AG04449 (cell line): ENCODE measurements at regions not wholly inside any gene's neighbourhood (a gene's known extent, or its start where the extent isn't known, plus 50 kb on each side); places are given as distances from the start of the nearest gene placed in this dataset.

Source experiments
- CTCF ChIA-PET: fragments of 350-600 bp; formaldehyde crosslinking; extraction: SDS; loops from one replicate; lab custom pipeline; 2021; ENCODE audit warnings: antibody characterized with exemption; lab: Yijun Ruan, JAX
- POLR2A ChIA-PET: fragments of 400-600, 350-600 bp; formaldehyde crosslinking; extraction: SDS; loops from one replicate; lab custom pipeline; 2020; ENCODE audit warnings: antibody characterized with exemption, inconsistent platforms; lab: Yijun Ruan, JAX
- DNase-seq: peaks from one replicate; pipeline ENCODE4 v3.0.0-alpha.2; 2010; ENCODE audit warnings: low read depth, low spot score
- H3K4me3 ChIP-seq: 2 replicates; pipeline ENCODE4 v1.5.1; 2011; ENCODE audit warnings: low read depth, mild to moderate bottlenecking, control low read depth, low read length
- TF ChIP-seq, protein P1 (sequence below): IDR thresholded peaks from one replicate; pipeline ENCODE4 v1.5.1; 2011; ENCODE audit warnings: mild to moderate bottlenecking, moderate library complexity, low read length, control low read depth, inconsistent platforms; ENCODE audit not compliant: insufficient read depth; ENCODE audit errors: missing control alignments

DNA sequence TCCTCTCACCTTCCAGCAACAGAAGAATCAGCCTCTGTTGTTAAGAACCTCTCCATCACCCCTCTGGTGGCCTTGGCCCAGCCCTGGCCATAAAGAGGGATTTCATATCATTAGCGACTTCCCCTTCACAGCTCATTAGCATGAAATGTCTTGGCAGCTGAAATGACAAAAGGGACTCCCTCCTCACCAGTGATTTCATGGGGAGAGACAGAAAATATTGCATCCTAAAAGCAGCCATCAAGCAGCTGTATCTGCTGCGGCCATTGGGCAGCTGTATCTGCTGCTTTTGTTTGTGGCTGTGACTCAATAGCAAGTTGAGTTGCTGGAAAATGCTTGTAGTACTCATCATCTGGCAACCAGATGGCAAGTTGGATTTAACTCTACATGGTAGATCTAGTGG is 105.9 kb upstream of the RMDN2 start:
- DNase-seq: no peak
- H3K4me3 ChIP-seq: no peak overlapping the region
- TF ChIP-seq, protein P1, sequence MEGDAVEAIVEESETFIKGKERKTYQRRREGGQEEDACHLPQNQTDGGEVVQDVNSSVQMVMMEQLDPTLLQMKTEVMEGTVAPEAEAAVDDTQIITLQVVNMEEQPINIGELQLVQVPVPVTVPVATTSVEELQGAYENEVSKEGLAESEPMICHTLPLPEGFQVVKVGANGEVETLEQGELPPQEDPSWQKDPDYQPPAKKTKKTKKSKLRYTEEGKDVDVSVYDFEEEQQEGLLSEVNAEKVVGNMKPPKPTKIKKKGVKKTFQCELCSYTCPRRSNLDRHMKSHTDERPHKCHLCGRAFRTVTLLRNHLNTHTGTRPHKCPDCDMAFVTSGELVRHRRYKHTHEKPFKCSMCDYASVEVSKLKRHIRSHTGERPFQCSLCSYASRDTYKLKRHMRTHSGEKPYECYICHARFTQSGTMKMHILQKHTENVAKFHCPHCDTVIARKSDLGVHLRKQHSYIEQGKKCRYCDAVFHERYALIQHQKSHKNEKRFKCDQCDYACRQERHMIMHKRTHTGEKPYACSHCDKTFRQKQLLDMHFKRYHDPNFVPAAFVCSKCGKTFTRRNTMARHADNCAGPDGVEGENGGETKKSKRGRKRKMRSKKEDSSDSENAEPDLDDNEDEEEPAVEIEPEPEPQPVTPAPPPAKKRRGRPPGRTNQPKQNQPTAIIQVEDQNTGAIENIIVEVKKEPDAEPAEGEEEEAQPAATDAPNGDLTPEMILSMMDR: no peak
- POLR2A ChIA-PET: interaction anchor here (0.8 to 1.4 kb wide), 4 partner anchors 9 to 152 kb away, joined by 4 to 5 read pairs (median 4); no protein-coding TSS in a partner anchor
- CTCF ChIA-PET: interaction anchor here (1.0 to 2.4 kb wide), 5 partner anchors 10 to 423 kb away, joined by 3 to 11 read pairs (median 4); no protein-coding TSS in a partner anchor

DNA sequence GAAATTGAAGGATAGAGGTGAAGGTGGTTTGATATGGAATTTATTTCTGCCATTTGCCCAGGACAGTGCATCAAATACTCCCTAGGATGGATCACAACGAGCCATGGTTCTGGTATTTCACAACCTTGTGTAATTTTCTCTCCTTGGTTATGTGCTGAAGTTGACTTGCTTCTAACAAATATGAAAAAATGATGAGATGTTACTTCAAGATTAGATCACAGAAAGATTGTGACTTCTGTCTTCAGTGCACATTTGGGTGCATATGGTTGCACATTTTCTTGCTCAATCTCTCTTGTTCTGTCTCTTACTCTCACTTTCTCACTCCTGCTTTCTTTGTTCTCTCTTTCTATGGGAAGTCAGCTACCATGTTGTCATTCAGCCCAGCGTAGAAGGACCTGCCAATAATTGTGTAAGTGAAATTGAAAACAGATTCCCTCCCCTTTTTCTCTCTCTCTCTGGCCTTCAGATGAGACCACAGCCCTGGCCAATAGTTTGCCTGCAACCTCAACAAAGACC is 104.6 kb upstream of the RMDN2 start:
- H3K4me3 ChIP-seq: no peak overlapping the region
- TF ChIP-seq, protein P1: no peak
- no peak for DNase-seq
- ChIA-PET CTCF (interaction anchor here (0.7 kb wide), 1 partner anchor 57 kb away, joined by 3 read pairs; no protein-coding TSS in a partner anchor), POLR2A (no interaction called here)

DNA sequence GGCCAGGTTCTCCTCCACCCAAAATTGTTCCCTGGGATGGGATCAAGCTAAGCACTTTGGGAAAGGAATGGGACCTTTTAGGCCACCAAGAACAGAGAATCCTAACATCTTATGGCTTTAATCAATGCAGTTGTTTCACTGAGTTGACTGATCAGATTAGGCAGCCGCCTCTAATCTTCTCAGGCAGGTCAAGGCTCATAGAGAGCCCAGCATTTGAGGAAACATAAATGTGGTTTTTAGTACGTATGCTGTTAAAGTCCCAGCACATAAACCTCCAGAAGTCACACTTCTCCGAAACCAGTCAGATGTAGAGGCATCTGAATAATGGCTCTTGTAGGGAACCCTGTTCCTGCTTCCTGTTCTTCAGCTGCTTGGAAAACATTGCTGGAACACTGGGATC is 99.5 kb upstream of the RMDN2 start:
- H3K4me3 ChIP-seq: no peak overlapping the region
- POLR2A ChIA-PET: no interaction called here
- CTCF ChIA-PET: interaction anchor here (0.8 to 13.7 kb wide), 4 partner anchors 9 to 430 kb away, joined by 3 to 158 read pairs (median 72); no protein-coding TSS in a partner anchor
- no peak for DNase-seq
- TF ChIP-seq, protein P1: no peak

DNA sequence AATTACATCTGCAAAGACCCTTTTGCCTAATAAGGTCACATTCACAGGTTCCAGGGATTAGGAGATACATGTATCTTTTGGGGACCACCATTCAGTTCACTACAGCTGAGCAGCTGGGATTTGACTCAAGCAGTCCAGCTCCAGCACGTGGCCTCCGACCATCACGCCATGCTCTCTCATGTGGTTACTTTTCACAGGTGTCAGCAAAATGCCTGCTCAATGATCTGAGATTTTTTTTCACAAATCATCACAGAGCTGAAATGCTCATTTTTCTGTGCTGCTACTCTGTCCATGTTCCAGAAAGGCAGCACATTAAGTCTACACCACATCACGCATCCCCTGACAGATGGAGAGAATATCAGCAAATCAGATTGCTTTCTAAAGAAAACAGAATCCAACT is 98.5 kb upstream of the RMDN2 start:
- no peak for DNase-seq
- TF ChIP-seq, protein P1: no peak
- H3K4me3 ChIP-seq: no peak overlapping the region
- ChIA-PET CTCF (interaction anchor here (1.2 to 13.7 kb wide), 7 partner anchors 12 to 431 kb away, joined by 3 to 158 read pairs (median 3); no protein-coding TSS in a partner anchor), POLR2A (no interaction called here)

DNA sequence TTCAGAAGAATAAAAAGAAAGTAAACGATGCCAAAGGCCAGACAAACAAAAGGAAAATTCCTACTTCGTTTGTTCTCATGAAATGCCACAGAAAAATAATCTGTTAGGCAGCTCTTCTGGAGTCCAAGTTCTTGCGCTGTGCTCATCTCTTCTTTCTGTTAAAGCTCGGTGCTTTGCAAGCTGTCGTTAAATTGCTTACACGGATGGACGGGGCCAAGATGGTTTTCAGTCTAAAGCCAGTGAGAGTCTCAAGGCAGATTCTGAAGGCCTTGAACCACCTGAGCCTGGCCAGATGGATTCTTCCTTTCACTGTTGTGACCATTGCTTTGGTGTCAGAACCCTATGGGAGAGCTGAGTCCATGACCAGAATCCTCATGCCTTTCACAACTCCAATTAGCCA is 97.6 kb upstream of the RMDN2 start:
- no peak for DNase-seq
- CTCF ChIA-PET: interaction anchor here (1.2 to 13.7 kb wide), 7 partner anchors 13 to 414 kb away, joined by 3 to 158 read pairs (median 4); no protein-coding TSS in a partner anchor
- TF ChIP-seq, protein P1: no peak
- no peak overlapping the region for H3K4me3 ChIP-seq
- POLR2A ChIA-PET: interaction anchor here (0.5 to 3.1 kb wide), 3 partner anchors 116 to 165 kb away, joined by 3 to 9 read pairs (median 8); partner anchors contain the start of gene CDC42EP3

DNA sequence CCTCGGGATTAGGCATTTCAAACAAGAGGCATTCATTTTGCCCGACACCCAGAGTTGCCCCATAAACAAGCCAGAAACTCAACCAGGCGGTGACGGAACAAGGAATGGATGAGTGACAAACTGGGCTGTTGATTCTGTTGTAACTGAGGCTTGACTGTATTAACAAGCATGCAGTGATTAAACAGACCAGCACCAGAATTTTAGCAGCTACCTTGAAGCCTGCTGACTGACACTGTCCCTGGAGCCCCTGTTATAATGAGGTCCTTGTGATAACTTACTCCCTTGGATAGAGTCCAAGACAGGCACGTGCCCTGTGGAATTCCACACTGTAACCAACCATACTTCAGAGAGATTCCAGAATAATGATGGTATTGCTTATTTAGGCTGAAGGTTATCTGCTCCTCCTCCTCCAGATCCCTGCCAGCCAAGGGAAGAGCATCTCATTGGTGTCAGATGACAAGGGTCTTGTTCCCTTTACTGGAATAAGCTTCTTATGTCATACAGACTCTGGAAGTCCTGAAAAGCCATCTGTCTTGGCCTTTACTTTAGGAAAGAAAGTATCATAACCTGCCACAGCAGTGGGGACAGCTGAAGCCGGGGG is 97.1 kb upstream of the RMDN2 start:
- CTCF ChIA-PET: interaction anchor here (1.4 to 13.7 kb wide), 5 partner anchors 14 to 432 kb away, joined by 3 to 158 read pairs (median 4); no protein-coding TSS in a partner anchor
- POLR2A ChIA-PET: interaction anchor here (0.5 to 3.1 kb wide), 10 partner anchors 47 to 190 kb away, joined by 3 to 20 read pairs (median 4); partner anchors contain the start of gene CDC42EP3

More for the DNA sequence above, 97.1 kb upstream of the RMDN2 start:
- TF ChIP-seq, protein P1: no peak
- peak; percentile 81 for DNase-seq
- no peak overlapping the region for H3K4me3 ChIP-seq
